ENCODE measurements at regions not wholly inside any gene's neighbourhood (a gene's known extent, or its start where the extent isn't known, plus 50 kb on each side); places are given as distances from the start of the nearest gene placed in this dataset.

- TF ChIP-seq, protein P1, sequence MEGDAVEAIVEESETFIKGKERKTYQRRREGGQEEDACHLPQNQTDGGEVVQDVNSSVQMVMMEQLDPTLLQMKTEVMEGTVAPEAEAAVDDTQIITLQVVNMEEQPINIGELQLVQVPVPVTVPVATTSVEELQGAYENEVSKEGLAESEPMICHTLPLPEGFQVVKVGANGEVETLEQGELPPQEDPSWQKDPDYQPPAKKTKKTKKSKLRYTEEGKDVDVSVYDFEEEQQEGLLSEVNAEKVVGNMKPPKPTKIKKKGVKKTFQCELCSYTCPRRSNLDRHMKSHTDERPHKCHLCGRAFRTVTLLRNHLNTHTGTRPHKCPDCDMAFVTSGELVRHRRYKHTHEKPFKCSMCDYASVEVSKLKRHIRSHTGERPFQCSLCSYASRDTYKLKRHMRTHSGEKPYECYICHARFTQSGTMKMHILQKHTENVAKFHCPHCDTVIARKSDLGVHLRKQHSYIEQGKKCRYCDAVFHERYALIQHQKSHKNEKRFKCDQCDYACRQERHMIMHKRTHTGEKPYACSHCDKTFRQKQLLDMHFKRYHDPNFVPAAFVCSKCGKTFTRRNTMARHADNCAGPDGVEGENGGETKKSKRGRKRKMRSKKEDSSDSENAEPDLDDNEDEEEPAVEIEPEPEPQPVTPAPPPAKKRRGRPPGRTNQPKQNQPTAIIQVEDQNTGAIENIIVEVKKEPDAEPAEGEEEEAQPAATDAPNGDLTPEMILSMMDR (IDR thresholded peaks at IDR 0.05; ENCODE audit: low read length) = no peak
- TF ChIP-seq EZH2 (IDR thresholded peaks at IDR 0.05; ENCODE audit: borderline replicate concordance, low read length) = no peak
These were observed 81.9 kb upstream of the MBOAT2 start for GRCh38 chr2:9085353-9085752.
